PC-3 (cell line): ENCODE measurements at regions not wholly inside any gene's neighbourhood (a gene's known extent, or its start where the extent isn't known, plus 50 kb on each side); places are given as distances from the start of the nearest gene placed in this dataset.

ENCODE experiments used
- CTCF ChIP-seq: fragments of 300-600 bp; sonication (generic); conservative IDR thresholded peaks from 2 replicates; pipeline ENCODE4 v1.5.1; 2017; ENCODE audit warnings: antibody characterized with exemption, low read depth, mild to moderate bottlenecking, low read length
- EZH2 ChIP-seq: fragments of 300-600 bp; sonication (generic); IDR thresholded peaks from one replicate; pipeline ENCODE4 v1.6.1; 2017; ENCODE audit warnings: antibody characterized with exemption, mild to moderate bottlenecking, low read length; ENCODE audit not compliant: unreplicated experiment
- EZH2phosphoT487 ChIP-seq: fragments of 300-600 bp; sonication (generic); IDR thresholded peaks from 2 replicates; pipeline ENCODE4 v1.6.1; 2018; ENCODE audit warnings: mild to moderate bottlenecking, antibody characterized with exemption, low read length, borderline replicate concordance

DNA sequence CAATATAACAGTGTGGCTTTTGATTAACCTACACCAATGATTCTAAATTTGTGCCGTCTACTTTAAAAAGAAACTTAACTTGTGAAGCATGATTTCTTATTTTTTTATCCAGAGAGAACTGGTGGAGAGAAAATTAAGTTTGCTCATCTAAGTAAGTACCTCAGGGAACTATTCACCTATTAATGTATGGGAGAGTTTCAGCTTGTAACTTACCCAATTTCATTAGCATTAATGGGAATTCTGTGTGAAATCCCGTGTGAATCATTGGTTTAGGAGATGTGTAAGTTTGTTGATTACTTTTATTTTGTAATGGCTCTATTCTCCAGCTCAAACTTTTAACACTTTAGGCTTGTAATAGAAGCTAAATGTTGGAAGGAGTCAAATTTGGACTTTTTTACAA lies 1061.5 kb downstream of the TDRD15 start:
- TF ChIP-seq CTCF (no peak), EZH2phosphoT487 (no peak), EZH2 (no peak)
